Astrocyte of the spinal cord (primary cell): ENCODE measurements at regions not wholly inside any gene's neighbourhood (a gene's known extent, or its start where the extent isn't known, plus 50 kb on each side); places are given as distances from the start of the nearest gene placed in this dataset.

Source experiments
- DNase-seq: peaks from one replicate; pipeline ENCODE4 v3.0.0; 2011; ENCODE audit warnings: low read depth, low spot score
- H3K4me3 ChIP-seq: 2 replicates; pipeline ENCODE4 v1.5.1; 2011; ENCODE audit warnings: low read depth, mild to moderate bottlenecking, low read length, moderate library complexity
- CTCF ChIP-seq: IDR thresholded peaks from 2 replicates; pipeline ENCODE4 v1.5.1; 2012; ENCODE audit warnings: low read depth, mild to moderate bottlenecking, low read length, inconsistent platforms
- in situ Hi-C: cut with HindIII; loops from 2 replicates; pipeline ENCODE4 v1.10.0; 2017; ENCODE audit warnings: low sequenced_read_pairs

GRCh38 chr4:176843710-176844109 is 51.0 kb upstream of the VEGFC start:
- no peak for DNase-seq
- no peak overlapping the region for H3K4me3 ChIP-seq
- in situ Hi-C loops = no loop called here
- no peak for TF ChIP-seq CTCF

DNA sequence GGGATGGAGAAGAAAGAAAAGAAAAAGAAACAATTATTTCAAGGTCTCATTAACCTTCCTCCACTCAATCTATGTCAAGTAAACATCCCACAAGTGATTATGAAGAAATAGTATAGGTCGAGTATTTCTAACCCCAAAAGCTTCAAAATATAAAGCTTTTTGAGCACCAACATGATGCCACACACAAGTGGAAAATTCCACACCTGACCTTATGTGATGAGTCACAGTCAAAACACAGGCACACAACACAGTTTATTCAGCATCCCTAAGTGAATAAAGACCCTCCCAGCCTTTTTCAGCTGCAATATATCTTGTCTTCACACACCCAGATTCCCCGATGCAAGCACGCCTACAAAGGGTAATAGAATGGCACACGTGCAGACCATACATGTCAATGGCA is 51.7 kb upstream of the VEGFC start:
- DNase-seq = peak; percentile 23
- in situ Hi-C loops = no loop called here

DNA sequence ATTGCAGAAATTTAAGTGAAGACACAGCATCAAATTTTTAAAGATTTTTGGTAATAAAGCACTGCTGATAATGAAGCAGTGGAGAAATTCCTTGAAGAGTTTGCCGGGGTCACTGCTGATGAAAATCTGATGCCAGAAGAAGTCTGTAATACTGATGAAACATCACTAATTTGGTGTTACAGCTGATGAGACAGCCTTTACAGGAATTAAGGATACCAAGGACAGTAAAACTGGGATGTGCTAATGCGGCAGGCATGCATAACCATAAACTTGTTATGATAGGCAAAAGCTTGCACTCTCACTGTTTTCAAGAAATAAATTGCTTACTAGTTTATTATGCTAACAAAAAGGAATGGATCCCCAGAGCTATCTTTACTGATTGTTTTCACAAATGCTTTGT is 52.9 kb upstream of the VEGFC start:
- DNase-seq = no peak

More for the DNA sequence above, 51.7 kb upstream of the VEGFC start:
- H3K4me3 ChIP-seq = no peak overlapping the region
- no peak for TF ChIP-seq CTCF

GRCh38 chr4:176849076-176849475 is 56.4 kb upstream of the VEGFC start:
- H3K4me3 ChIP-seq = no peak overlapping the region
- no peak for DNase-seq
- in situ Hi-C loops = no loop called here

More for the DNA sequence above, 52.9 kb upstream of the VEGFC start:
- in situ Hi-C loops = no loop called here
- TF ChIP-seq CTCF = no peak
- no peak overlapping the region for H3K4me3 ChIP-seq

DNA sequence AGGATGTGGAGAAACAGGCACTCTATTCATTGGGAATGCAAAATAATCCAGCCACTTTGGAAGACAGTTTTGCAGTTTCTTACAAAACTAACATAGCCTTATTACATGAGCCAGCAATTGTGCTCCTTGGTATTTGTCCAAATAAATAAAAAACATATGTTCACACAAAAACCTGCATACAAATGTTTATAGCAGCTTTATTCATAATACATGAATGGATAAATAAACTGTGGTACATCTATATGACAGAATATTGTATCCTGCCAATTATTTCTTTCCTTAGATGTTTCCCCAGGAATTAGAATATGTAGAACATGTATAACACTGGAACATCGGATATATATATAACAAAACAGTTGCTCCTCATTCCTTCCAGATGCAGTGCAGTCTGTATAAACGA is 57.7 kb upstream of the VEGFC start:
- DNase-seq = no peak
- in situ Hi-C loops = no loop called here

More at GRCh38 chr4:176849076-176849475, 56.4 kb upstream of the VEGFC start:
- TF ChIP-seq CTCF = no peak

DNA sequence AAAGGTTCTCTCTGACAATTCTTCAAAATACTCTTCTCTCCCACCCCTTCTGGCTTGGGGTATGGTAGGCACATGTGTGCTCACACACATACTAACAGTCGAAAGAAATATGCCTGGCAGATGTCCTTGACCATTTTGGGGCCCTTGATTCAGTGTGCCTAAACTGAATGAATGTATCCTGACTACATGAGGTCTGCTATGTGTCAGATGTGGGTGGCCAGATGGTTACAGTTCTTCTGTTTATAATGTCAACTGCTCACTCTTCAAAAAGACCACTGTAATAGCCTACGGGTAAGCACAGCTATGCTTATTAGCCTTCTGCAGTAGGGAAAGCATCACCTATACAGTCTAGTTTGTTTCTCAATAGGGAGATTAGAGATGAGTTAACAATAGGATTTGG is 63.7 kb upstream of the VEGFC start:
- TF ChIP-seq CTCF = no peak
- in situ Hi-C loops = no loop called here

More for the DNA sequence above, 57.7 kb upstream of the VEGFC start:
- TF ChIP-seq CTCF = no peak
- no peak overlapping the region for H3K4me3 ChIP-seq

DNA sequence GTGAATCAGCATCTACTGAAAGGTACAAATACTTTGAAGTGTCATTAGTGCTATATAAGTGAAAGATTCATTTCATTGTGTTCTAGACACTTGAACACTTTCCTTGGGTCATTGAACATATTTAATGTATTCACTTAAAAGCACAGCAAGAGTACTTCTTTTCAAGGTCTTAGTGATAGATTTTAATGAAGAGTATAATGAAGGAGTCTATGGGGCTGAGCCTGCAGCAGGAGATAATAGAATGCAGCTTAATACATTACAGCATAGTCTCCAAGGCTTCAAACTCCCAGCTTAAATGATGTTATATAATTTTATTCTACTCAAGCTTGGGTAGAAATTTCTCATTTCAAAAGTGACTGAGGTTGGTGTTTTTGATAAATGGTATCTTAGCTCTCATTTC is 66.1 kb upstream of the VEGFC start:
- no peak overlapping the region for H3K4me3 ChIP-seq
- in situ Hi-C loops = no loop called here
- TF ChIP-seq CTCF = no peak
- no peak for DNase-seq

More for the DNA sequence above, 63.7 kb upstream of the VEGFC start:
- no peak for DNase-seq
- H3K4me3 ChIP-seq = no peak overlapping the region
